D721Med (cell line): ENCODE measurements at regions not wholly inside any gene's neighbourhood (a gene's known extent, or its start where the extent isn't known, plus 50 kb on each side); places are given as distances from the start of the nearest gene placed in this dataset.

ENCODE experiments used
- DNase-seq: peaks from one replicate; pipeline ENCODE4 v3.0.0; 2011; ENCODE audit warnings: low spot score; ENCODE audit not compliant: insufficient read length
- FAIRE-seq: peaks from 2 replicates; lab custom pipeline; 2011; peaks lifted over from hg19 to GRCh38; lab: Jason Lieb, UNC
- CTCF ChIP-seq: IDR thresholded peaks from 2 replicates; pipeline ENCODE4 v1.5.1; 2012; ENCODE audit warnings: mild to moderate bottlenecking, control low read depth; ENCODE audit not compliant: insufficient read depth; ENCODE audit errors: missing control alignments

- no peak for TF ChIP-seq CTCF
- no peak for DNase-seq
- no peak for FAIRE-seq
These were observed 1425.3 kb upstream of the CDH9 start for GRCh38 chr5:28463728-28464127.

- TF ChIP-seq CTCF = no peak
- DNase-seq (no peak), FAIRE-seq (no peak)
These were observed 1413.1 kb upstream of the CDH9 start for GRCh38 chr5:28451483-28451882.

- DNase-seq (no peak), FAIRE-seq (no peak)
- TF ChIP-seq CTCF = no peak
These were observed 1412.6 kb upstream of the CDH9 start for GRCh38 chr5:28450997-28451396.

GRCh38 chr5:28448791-28449190 is 1410.4 kb upstream of the CDH9 start:
- no peak for TF ChIP-seq CTCF
- FAIRE-seq = no peak
- DNase-seq = no peak

- DNase-seq (no peak), FAIRE-seq (no peak)
- TF ChIP-seq CTCF = no peak
These were observed 1392.3 kb upstream of the CDH9 start for GRCh38 chr5:28430565-28431178.

GRCh38 chr5:28421141-28421540 is 1382.8 kb upstream of the CDH9 start:
- no peak for FAIRE-seq
- no peak for TF ChIP-seq CTCF

GRCh38 chr5:28415791-28416443 is 1377.5 kb upstream of the CDH9 start:
- FAIRE-seq (no peak), DNase-seq (no peak)
- no peak for TF ChIP-seq CTCF

More at GRCh38 chr5:28421141-28421540, 1382.8 kb upstream of the CDH9 start:
- no peak for DNase-seq
